D721Med (cell line): ENCODE measurements at regions not wholly inside any gene's neighbourhood (a gene's known extent, or its start where the extent isn't known, plus 50 kb on each side); places are given as distances from the start of the nearest gene placed in this dataset.

Source experiments
- DNase-seq: peaks from one replicate; pipeline ENCODE4 v3.0.0; 2011; ENCODE audit warnings: low spot score; ENCODE audit not compliant: insufficient read length
- FAIRE-seq: peaks from 2 replicates; lab custom pipeline; 2011; peaks lifted over from hg19 to GRCh38; lab: Jason Lieb, UNC
- CTCF ChIP-seq: IDR thresholded peaks from 2 replicates; pipeline ENCODE4 v1.5.1; 2012; ENCODE audit warnings: mild to moderate bottlenecking, control low read depth; ENCODE audit not compliant: insufficient read depth; ENCODE audit errors: missing control alignments

DNA sequence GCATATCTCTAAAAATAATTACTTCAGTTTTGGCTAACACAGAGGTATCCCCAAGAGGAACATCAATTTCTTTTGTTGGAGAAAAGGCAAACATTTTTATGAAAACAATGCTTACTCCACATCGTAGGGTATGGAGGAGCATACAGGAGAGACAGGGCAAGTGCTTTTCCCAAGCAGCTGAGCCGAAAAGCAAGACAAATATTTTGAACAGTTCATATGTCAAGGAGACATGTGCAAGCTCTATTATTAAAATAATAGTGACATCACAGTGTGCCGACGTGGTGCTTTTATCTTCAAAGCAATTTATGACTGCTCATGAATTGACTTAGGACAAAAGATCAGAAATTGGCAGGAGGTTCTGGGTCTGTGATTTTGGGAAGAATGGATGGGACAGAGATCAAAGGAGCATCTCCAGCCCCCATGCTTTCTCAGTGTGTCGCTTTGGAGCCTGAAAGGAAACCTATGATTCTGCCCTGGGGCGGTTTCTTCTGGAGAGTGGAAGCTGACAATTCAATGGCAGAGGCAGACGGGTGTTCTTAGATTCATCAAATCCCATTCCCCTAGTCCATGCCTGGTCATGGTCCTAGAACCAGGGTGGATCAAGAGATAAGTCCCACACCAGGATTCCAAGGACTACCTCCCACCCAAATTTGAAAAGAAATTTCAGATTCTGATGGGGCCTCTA, 97.1 kb downstream of the JCAD start:
- no peak for DNase-seq
- no peak for TF ChIP-seq CTCF
- FAIRE-seq = no peak

- FAIRE-seq (no peak), DNase-seq (no peak)
- TF ChIP-seq CTCF = no peak
These were observed 98.0 kb downstream of the JCAD start for GRCh38 chr10:29961351-29961750.

DNA sequence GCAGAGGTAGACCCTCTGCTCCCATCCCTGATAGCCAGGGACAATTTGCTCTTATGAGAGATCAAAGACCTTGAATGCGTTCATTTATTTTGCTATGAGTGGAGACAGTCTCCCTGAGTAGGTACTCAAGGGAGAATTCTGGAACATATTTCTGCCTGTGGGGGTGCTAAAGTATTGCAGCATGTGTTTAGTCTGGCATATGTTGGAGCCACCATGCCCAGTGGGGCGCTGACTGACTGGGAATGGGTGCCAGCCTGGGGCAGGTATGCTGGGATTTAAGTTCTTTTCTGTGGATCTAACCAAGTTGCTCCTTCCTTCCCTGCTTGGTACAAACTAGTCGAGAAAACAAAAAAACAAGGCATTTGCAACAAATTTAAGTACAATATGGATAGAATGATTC, 99.1 kb downstream of the JCAD start:
- no peak for FAIRE-seq

DNA sequence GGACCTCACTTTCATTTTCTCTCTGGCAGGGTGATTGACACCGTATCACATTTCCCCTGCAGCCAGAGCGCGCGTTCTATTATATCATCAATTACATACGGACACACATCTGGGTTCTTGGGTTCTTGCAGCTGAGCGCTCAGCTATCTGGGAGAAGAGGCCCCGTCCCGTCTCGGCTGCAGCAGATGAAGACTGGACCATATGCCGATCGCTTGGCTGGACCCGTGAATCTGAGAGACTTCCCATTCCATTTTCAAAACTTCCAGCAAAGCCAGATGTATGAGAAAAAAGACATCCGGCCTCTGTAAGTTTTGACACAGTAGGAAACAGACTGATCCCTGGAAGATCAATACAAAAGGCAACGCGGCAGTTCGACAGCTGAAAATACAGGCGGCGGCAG, 99.8 kb downstream of the JCAD start:
- no peak for FAIRE-seq

More for the DNA sequence above, 99.1 kb downstream of the JCAD start:
- no peak for TF ChIP-seq CTCF
- DNase-seq = no peak

GRCh38 chr10:29958440-29958839, 100.9 kb downstream of the JCAD start:
- TF ChIP-seq CTCF = no peak
- DNase-seq (no peak), FAIRE-seq (no peak)

More for the DNA sequence above, 99.8 kb downstream of the JCAD start:
- DNase-seq = no peak
- no peak for TF ChIP-seq CTCF

GRCh38 chr10:29957907-29958331, 101.5 kb downstream of the JCAD start:
- DNase-seq (no peak), FAIRE-seq (no peak)
- TF ChIP-seq CTCF = no peak

- DNase-seq = no peak
- TF ChIP-seq CTCF = no peak
- no peak for FAIRE-seq
These were observed 102.2 kb downstream of the JCAD start for GRCh38 chr10:29957236-29957635.
